ENCODE measurements at regions not wholly inside any gene's neighbourhood (a gene's known extent, or its start where the extent isn't known, plus 50 kb on each side); places are given as distances from the start of the nearest gene placed in this dataset.

GRCh38 chr4:117800636-117801035, 233.7 kb upstream of the NDST3 start:
- Histone ChIP-seq H3K4me3 (no peak overlapping the region), H3K36me3 (no peaks in the 10 kb centered on the region), H3K4me1 (no peaks in the 10 kb centered on the region), H3K9me3 (no peaks in the 10 kb centered on the region), H3K27me3 (no peaks in the 10 kb centered on the region), H3K27ac (no peak overlapping the region)
- no peak for DNase-seq
- TF ChIP-seq CTCF (IDR thresholded peaks at IDR 0.05) = no peak
- no peak for TF ChIP-seq POLR2A (IDR thresholded peaks at IDR 0.05)

GRCh38 chr4:117801756-117802155, 232.5 kb upstream of the NDST3 start:
- Histone ChIP-seq H3K36me3 (no peaks in the 10 kb centered on the region), H3K4me1 (no peaks in the 10 kb centered on the region)
- TF ChIP-seq POLR2A (IDR thresholded peaks at IDR 0.05) (no peak), CTCF (IDR thresholded peaks at IDR 0.05) (no peak)

GRCh38 chr4:117811731-117812130, 222.6 kb upstream of the NDST3 start:
- no peaks in the 10 kb centered on the region for H3K36me3 ChIP-seq
- no peaks in the 10 kb centered on the region for H3K4me1 ChIP-seq
- H3K27ac ChIP-seq = no peak overlapping the region
- no peak for DNase-seq
- no peaks in the 10 kb centered on the region for H3K27me3 ChIP-seq
- TF ChIP-seq POLR2A (IDR thresholded peaks at IDR 0.05) (no peak), CTCF (IDR thresholded peaks at IDR 0.05) (no peak)
- H3K4me3 ChIP-seq = no peak overlapping the region
- no peaks in the 10 kb centered on the region for H3K9me3 ChIP-seq

More at GRCh38 chr4:117801756-117802155, 232.5 kb upstream of the NDST3 start:
- Histone ChIP-seq H3K27me3 (no peaks in the 10 kb centered on the region), H3K27ac (no peak overlapping the region), H3K4me3 (no peak overlapping the region), H3K9me3 (no peaks in the 10 kb centered on the region)
- no peak for DNase-seq

- DNase-seq = no peak
- H3K27ac ChIP-seq = no peak overlapping the region
- no peaks in the 10 kb centered on the region for H3K36me3 ChIP-seq
- H3K27me3 ChIP-seq = no peaks in the 10 kb centered on the region
- TF ChIP-seq POLR2A (IDR thresholded peaks at IDR 0.05) (no peak), CTCF (IDR thresholded peaks at IDR 0.05) (no peak)
- no peak overlapping the region for H3K4me3 ChIP-seq
- H3K9me3 ChIP-seq = no peaks in the 10 kb centered on the region
- H3K4me1 ChIP-seq = no peaks in the 10 kb centered on the region
Measured at GRCh38 chr4:117814277-117815246, 219.7 kb upstream of the NDST3 start.

GRCh38 chr4:117817301-117817700, 217.0 kb upstream of the NDST3 start:
- H3K9me3 ChIP-seq = no peaks in the 10 kb centered on the region
- H3K4me3 ChIP-seq = no peak overlapping the region
- DNase-seq = no peak
- H3K4me1 ChIP-seq = no peaks in the 10 kb centered on the region
- no peaks in the 10 kb centered on the region for H3K27me3 ChIP-seq
- TF ChIP-seq CTCF (IDR thresholded peaks at IDR 0.05) (no peak), POLR2A (IDR thresholded peaks at IDR 0.05) (no peak)
- no peak overlapping the region for H3K27ac ChIP-seq
- H3K36me3 ChIP-seq = no peaks in the 10 kb centered on the region

Measured in Peyer's patch (tissue), 4 donors.